ENCODE measurements at regions not wholly inside any gene's neighbourhood (a gene's known extent, or its start where the extent isn't known, plus 50 kb on each side); places are given as distances from the start of the nearest gene placed in this dataset.

- TF ChIP-seq SNRNP70 (optimal IDR thresholded peaks at IDR 0.05; ENCODE audit: low read depth, low read length): no peak
- TF ChIP-seq HDAC6 (IDR thresholded peaks at IDR 0.05; ENCODE audit: low read depth, low read length): no peak
- TF ChIP-seq, protein P1, sequence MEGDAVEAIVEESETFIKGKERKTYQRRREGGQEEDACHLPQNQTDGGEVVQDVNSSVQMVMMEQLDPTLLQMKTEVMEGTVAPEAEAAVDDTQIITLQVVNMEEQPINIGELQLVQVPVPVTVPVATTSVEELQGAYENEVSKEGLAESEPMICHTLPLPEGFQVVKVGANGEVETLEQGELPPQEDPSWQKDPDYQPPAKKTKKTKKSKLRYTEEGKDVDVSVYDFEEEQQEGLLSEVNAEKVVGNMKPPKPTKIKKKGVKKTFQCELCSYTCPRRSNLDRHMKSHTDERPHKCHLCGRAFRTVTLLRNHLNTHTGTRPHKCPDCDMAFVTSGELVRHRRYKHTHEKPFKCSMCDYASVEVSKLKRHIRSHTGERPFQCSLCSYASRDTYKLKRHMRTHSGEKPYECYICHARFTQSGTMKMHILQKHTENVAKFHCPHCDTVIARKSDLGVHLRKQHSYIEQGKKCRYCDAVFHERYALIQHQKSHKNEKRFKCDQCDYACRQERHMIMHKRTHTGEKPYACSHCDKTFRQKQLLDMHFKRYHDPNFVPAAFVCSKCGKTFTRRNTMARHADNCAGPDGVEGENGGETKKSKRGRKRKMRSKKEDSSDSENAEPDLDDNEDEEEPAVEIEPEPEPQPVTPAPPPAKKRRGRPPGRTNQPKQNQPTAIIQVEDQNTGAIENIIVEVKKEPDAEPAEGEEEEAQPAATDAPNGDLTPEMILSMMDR (IDR thresholded peaks at IDR 0.05 in 2 of 3, conservative IDR thresholded peaks at IDR 0.05 in 1 of 3; ENCODE audit: insufficient read depth in 2 of 3, low read depth in 1 of 3, low read length in 3 of 3): no peak
- no peak for TF ChIP-seq ATF1 (CRISPR knock-in tag; IDR thresholded peaks at IDR 0.05)
- no peak for TF ChIP-seq ATF1 (tag; IDR thresholded peaks at IDR 0.05)
These were observed 466.1 kb upstream of the HS6ST1 start for GRCh38 chr2:128784626-128785306.
